ENCODE measurements at regions not wholly inside any gene's neighbourhood (a gene's known extent, or its start where the extent isn't known, plus 50 kb on each side); places are given as distances from the start of the nearest gene placed in this dataset.
A peak's percentile ranks its signal among the peaks of the same experiment; 100 is the strongest.

- no peak for DNase-seq (ENCODE audit: low read depth)
Observed at GRCh38 chr3:148083526-148084182, 614.0 kb upstream of the AGTR1 start.

GRCh38 chr3:148084931-148085330 lies 612.8 kb upstream of the AGTR1 start:
- DNase-seq (ENCODE audit: low read depth): no peak

GRCh38 chr3:148087601-148088371 lies 609.9 kb upstream of the AGTR1 start:
- DNase-seq (ENCODE audit: low read depth): no peak

GRCh38 chr3:148089171-148089570 lies 608.5 kb upstream of the AGTR1 start:
- DNase-seq (ENCODE audit: low read depth): no peak

- DNase-seq (ENCODE audit: low read depth): no peak
Observed at GRCh38 chr3:148090156-148090555, 607.5 kb upstream of the AGTR1 start.

- DNase-seq (ENCODE audit: low read depth): no peak
Observed at GRCh38 chr3:148092624-148093347, 604.9 kb upstream of the AGTR1 start.

GRCh38 chr3:148093753-148094152 lies 604.0 kb upstream of the AGTR1 start:
- no peak for DNase-seq (ENCODE audit: low read depth)

GRCh38 chr3:148095962-148096361 lies 601.7 kb upstream of the AGTR1 start:
- DNase-seq (ENCODE audit: low read depth): no peak

GRCh38 chr3:148100476-148100875 lies 597.2 kb upstream of the AGTR1 start:
- DNase-seq (ENCODE audit: low read depth): no peak

GRCh38 chr3:148101061-148101460 lies 596.6 kb upstream of the AGTR1 start:
- peak; percentile 81 for DNase-seq (ENCODE audit: low read depth)

GRCh38 chr3:148102156-148102555 lies 595.5 kb upstream of the AGTR1 start:
- peak; percentile 70 for DNase-seq (ENCODE audit: low read depth)

GRCh38 chr3:148106062-148106461 lies 591.6 kb upstream of the AGTR1 start:
- no peak for DNase-seq (ENCODE audit: low read depth)

- DNase-seq (ENCODE audit: low read depth): no peak
Observed at GRCh38 chr3:148126956-148127355, 570.7 kb upstream of the AGTR1 start.

- DNase-seq (ENCODE audit: low read depth): no peak
Observed at GRCh38 chr3:148128136-148128535, 569.6 kb upstream of the AGTR1 start.

- no peak for DNase-seq (ENCODE audit: low read depth)
Observed at GRCh38 chr3:148131990-148132638, 565.6 kb upstream of the AGTR1 start.

- no peak for DNase-seq (ENCODE audit: low read depth)
Observed at GRCh38 chr3:148136816-148137215, 560.9 kb upstream of the AGTR1 start.

GRCh38 chr3:148146241-148146640 lies 551.5 kb upstream of the AGTR1 start:
- DNase-seq (ENCODE audit: low read depth): no peak

- peak; percentile 83 for DNase-seq (ENCODE audit: low read depth)
Observed at GRCh38 chr3:148146947-148147826, 550.5 kb upstream of the AGTR1 start.

GRCh38 chr3:148147903-148148302 lies 549.8 kb upstream of the AGTR1 start:
- peak; percentile 39 for DNase-seq (ENCODE audit: low read depth)

GRCh38 chr3:148149556-148149955 lies 548.1 kb upstream of the AGTR1 start:
- DNase-seq (ENCODE audit: low read depth): no peak

- no peak for DNase-seq (ENCODE audit: low read depth)
Observed at GRCh38 chr3:148150141-148150540, 547.6 kb upstream of the AGTR1 start.

All from fibroblast of gingiva (primary cell).